Keratinocyte (primary cell): ENCODE measurements at regions not wholly inside any gene's neighbourhood (a gene's known extent, or its start where the extent isn't known, plus 50 kb on each side); places are given as distances from the start of the nearest gene placed in this dataset.

Source experiments
- DNase-seq: peaks from one replicate; pipeline ENCODE4 v3.0.0-alpha.2; 2011; ENCODE audit warnings: low read depth, missing footprints, low spot score
- FAIRE-seq: peaks from 2 replicates; lab custom pipeline; 2011; peaks lifted over from hg19 to GRCh38; lab: Jason Lieb, UNC
- H2AFZ ChIP-seq: 2 replicates; pipeline ENCODE4 v1.6.0; 2012; ENCODE audit warnings: low read length, control low read depth, inconsistent platforms; ENCODE audit not compliant: control insufficient read depth
- H3K27ac ChIP-seq: 2 replicates; pipeline ENCODE4 v1.5.1; 2011; ENCODE audit warnings: low read length; ENCODE audit not compliant: control insufficient read depth, insufficient read depth
- H3K27me3 ChIP-seq: 3 replicates; pipeline ENCODE4 v1.6.0; 2011; ENCODE audit warnings: low read length; ENCODE audit not compliant: control insufficient read depth, insufficient read depth; ENCODE audit errors: extremely low read depth
- H3K36me3 ChIP-seq, 2 experiments: 2 replicates in 1 of 2; 3 replicates in 1 of 2; pipeline ENCODE4 v1.5.1; 2011; ENCODE audit warnings: low read length in 2 of 2, mild to moderate bottlenecking in 1 of 2; ENCODE audit not compliant: control insufficient read depth in 2 of 2, insufficient read depth in 2 of 2; ENCODE audit errors: extremely low read depth in 1 of 2
- H3K4me1 ChIP-seq: 3 replicates; pipeline ENCODE4 v1.5.1; 2011; ENCODE audit warnings: low read length; ENCODE audit not compliant: control insufficient read depth, insufficient read depth; ENCODE audit errors: extremely low read depth
- H3K4me2 ChIP-seq: 3 replicates; pipeline ENCODE4 v1.6.0; 2011; ENCODE audit warnings: low read depth, low read length; ENCODE audit not compliant: control insufficient read depth, insufficient read depth; ENCODE audit errors: extremely low read depth
- H3K4me3 ChIP-seq, 3 experiments: fragments of 200-600 bp in 1 of 3; sonication (generic) in 1 of 3; 2 replicates in 2 of 3; 3 replicates in 1 of 3; pipeline ENCODE4 v1.5.1; 2011 to 2016; ENCODE audit warnings: low read length in 3 of 3, mild to moderate bottlenecking in 3 of 3, control low read depth in 2 of 3, inconsistent platforms in 1 of 3, low read depth in 1 of 3, mixed read lengths in 1 of 3, mixed run types in 1 of 3, moderate library complexity in 1 of 3; ENCODE audit not compliant: control insufficient read depth in 2 of 3, insufficient read depth in 2 of 3; ENCODE audit errors: extremely low read depth in 1 of 3
- H3K79me2 ChIP-seq: 2 replicates; pipeline ENCODE4 v1.6.0; 2012; ENCODE audit warnings: low read length; ENCODE audit not compliant: control insufficient read depth, insufficient read depth
- H3K9ac ChIP-seq: 3 replicates; pipeline ENCODE4 v1.6.0; 2011; ENCODE audit warnings: low read length; ENCODE audit not compliant: control insufficient read depth, insufficient read depth; ENCODE audit errors: extremely low read depth
- H3K9me1 ChIP-seq: 3 replicates; pipeline ENCODE4 v1.6.0; 2011; ENCODE audit warnings: low read length; ENCODE audit not compliant: control insufficient read depth, insufficient read depth; ENCODE audit errors: extremely low read depth
- H3K9me3 ChIP-seq: 2 replicates; pipeline ENCODE4 v1.5.1; 2012; ENCODE audit warnings: low read depth, low read length; ENCODE audit not compliant: control insufficient read depth
- H4K20me1 ChIP-seq: 3 replicates; pipeline ENCODE4 v1.6.0; 2011; ENCODE audit warnings: low read length; ENCODE audit not compliant: control insufficient read depth, insufficient read depth; ENCODE audit errors: extremely low read depth
- EZH2 ChIP-seq: IDR thresholded peaks from one replicate; pipeline ENCODE4 v1.6.1; 2012; ENCODE audit warnings: inconsistent platforms, mild to moderate bottlenecking, low read length, moderate library complexity
- dilution Hi-C: fragments of 300-500 bp; cut with MboI; formaldehyde crosslinking; loops from one replicate; pipeline ENCODE4 v1.7.0; 2020; ENCODE audit warnings: low sequenced_read_pairs; ENCODE audit not compliant: extremely low pct_ligation_motif_present
- TF ChIP-seq, protein P1 (sequence below), 3 experiments: IDR thresholded peaks in 1 of 3; conservative IDR thresholded peaks in 1 of 3; optimal IDR thresholded peaks in 1 of 3; 2 replicates in 2 of 3; 3 replicates in 1 of 3; pipeline versions ENCODE3 to v1.5.1; 2011; ENCODE audit warnings: low read length in 3 of 3, mild to moderate bottlenecking in 3 of 3, moderate library complexity in 2 of 3, control low read depth in 1 of 3, inconsistent platforms in 1 of 3; ENCODE audit not compliant: insufficient read depth in 2 of 3; ENCODE audit errors: extremely low read depth in 1 of 3

DNA sequence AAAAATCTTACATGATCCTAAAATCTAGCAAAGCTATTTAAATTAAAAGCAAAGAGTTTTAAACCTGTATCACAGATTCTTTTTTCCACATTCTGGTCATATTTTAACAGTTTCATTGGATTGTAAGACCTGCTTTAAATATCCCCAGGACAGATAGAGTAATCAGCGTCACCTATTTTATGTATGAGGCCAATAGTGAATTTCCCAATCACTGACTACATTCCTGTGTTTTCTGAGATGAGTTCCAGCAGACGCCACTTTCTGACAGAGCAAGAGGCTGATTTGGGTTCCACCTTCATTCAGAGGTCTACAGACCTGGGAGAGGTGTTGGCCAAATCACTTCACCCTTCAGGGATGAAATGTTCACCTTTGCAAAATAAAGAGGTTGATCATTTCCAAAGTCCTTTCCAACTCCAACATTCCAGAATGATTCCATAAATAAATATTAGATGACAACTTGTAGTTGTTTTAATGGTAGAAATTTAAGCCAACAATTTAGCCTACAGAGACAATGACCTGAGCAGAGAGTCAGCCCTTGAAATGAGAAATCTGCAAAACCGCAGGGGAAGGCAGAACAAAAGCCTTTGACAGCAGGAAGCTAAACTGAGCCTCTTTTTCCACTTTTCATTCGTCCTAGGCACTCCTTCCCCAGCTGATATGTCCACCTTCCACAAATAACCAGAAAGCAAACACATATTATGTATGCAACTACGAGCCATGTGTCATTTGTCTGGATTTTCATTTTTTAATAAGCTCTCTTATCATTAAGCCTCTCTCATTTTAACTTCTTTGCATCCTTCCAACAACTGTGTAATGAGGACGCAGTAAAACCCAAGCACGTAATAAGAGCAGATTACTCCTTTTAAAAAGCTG, 105.2 kb downstream of the TFAP2A start:
- peak overlapping the region; percentile 66 for H2AFZ ChIP-seq
- dilution Hi-C loops = no loop called here

DNA sequence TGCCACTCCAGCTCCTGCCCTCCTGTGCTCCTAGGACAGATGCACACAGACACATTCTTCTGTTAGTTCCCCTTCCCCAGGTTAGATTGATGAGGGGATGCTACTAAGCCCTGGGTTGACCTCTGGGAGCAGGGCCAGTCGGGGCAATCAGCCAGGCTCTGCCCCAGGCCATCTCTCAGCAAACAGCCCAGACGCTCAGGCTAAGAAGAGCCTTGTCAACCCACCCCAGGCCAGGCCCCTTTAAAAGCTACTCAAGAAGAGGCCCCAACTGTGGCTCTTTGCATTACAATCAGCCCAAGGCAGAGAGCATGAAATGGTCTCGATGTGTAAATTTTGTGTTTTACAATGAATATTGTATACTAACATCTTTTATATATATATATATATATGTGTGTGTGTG, 107.4 kb downstream of the TFAP2A start:
- FAIRE-seq = no peak
- dilution Hi-C loops = no loop called here
- H3K4me3 ChIP-seq = no peak overlapping the region

More for the DNA sequence above, 105.2 kb downstream of the TFAP2A start:
- TF ChIP-seq EZH2 = no peak
- TF ChIP-seq, protein P1, sequence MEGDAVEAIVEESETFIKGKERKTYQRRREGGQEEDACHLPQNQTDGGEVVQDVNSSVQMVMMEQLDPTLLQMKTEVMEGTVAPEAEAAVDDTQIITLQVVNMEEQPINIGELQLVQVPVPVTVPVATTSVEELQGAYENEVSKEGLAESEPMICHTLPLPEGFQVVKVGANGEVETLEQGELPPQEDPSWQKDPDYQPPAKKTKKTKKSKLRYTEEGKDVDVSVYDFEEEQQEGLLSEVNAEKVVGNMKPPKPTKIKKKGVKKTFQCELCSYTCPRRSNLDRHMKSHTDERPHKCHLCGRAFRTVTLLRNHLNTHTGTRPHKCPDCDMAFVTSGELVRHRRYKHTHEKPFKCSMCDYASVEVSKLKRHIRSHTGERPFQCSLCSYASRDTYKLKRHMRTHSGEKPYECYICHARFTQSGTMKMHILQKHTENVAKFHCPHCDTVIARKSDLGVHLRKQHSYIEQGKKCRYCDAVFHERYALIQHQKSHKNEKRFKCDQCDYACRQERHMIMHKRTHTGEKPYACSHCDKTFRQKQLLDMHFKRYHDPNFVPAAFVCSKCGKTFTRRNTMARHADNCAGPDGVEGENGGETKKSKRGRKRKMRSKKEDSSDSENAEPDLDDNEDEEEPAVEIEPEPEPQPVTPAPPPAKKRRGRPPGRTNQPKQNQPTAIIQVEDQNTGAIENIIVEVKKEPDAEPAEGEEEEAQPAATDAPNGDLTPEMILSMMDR (optimal IDR thresholded peaks at IDR 0.05 in 1 of 3, IDR thresholded peaks at IDR 0.05 in 1 of 3, conservative IDR thresholded peaks at IDR 0.05 in 1 of 3; ENCODE audit: extremely low read depth in 1 of 3, insufficient read depth in 2 of 3, low read length in 3 of 3) = no peak
- H3K27me3 ChIP-seq = no peaks in the 10 kb centered on the region
- peaks cover 33% of the 10 kb centered on the region for H3K4me1 ChIP-seq
- H3K27ac ChIP-seq = peak overlapping the region; percentile 73
- no peaks in the 10 kb centered on the region for H3K9me3 ChIP-seq
- peak overlapping the region in 1 of 3 experiments; percentile 8 for H3K4me3 ChIP-seq
- peak; percentile 72 for FAIRE-seq
- no peaks in the 10 kb centered on the region for H3K79me2 ChIP-seq
- peak overlapping the region; percentile 46 for H3K9ac ChIP-seq
- H3K4me2 ChIP-seq = peak overlapping the region; percentile 57
- H3K9me1 ChIP-seq = no peaks in the 10 kb centered on the region
- H3K36me3 ChIP-seq = no peaks in the 10 kb centered on the region
- no peak for DNase-seq
- H4K20me1 ChIP-seq = no peaks in the 10 kb centered on the region

More for the DNA sequence above, 107.4 kb downstream of the TFAP2A start:
- H3K4me1 ChIP-seq = peaks cover 38% of the 10 kb centered on the region
- no peaks in the 10 kb centered on the region for H3K27me3 ChIP-seq
- H3K4me2 ChIP-seq = no peak overlapping the region
- no peaks in the 10 kb centered on the region for H3K9me3 ChIP-seq
- H3K36me3 ChIP-seq = no peaks in the 10 kb centered on the region
- no peak for DNase-seq
- H3K79me2 ChIP-seq = no peaks in the 10 kb centered on the region
- no peak overlapping the region for H3K27ac ChIP-seq
- H3K9ac ChIP-seq = no peak overlapping the region
- no peaks in the 10 kb centered on the region for H3K9me1 ChIP-seq
- TF ChIP-seq EZH2 = no peak
- TF ChIP-seq, protein P1 (optimal IDR thresholded peaks at IDR 0.05 in 1 of 3, IDR thresholded peaks at IDR 0.05 in 1 of 3, conservative IDR thresholded peaks at IDR 0.05 in 1 of 3; ENCODE audit: extremely low read depth in 1 of 3, insufficient read depth in 2 of 3, low read length in 3 of 3) = no peak
- no peak overlapping the region for H2AFZ ChIP-seq
- no peaks in the 10 kb centered on the region for H4K20me1 ChIP-seq
